H9 (cell line): ENCODE measurements at regions not wholly inside any gene's neighbourhood (a gene's known extent, or its start where the extent isn't known, plus 50 kb on each side); places are given as distances from the start of the nearest gene placed in this dataset.

Experiments used
- DNase-seq: peaks from one replicate; pipeline ENCODE4 v3.0.0-alpha.2; 2017
- H2AFZ ChIP-seq: one replicate; pipeline ENCODE4 v1.6.1; 2013; ENCODE audit warnings: mild to moderate bottlenecking, low read length, control low read depth, moderate library complexity
- H2AK5ac ChIP-seq: 2 replicates; pipeline ENCODE4 v1.6.1; 2013; ENCODE audit warnings: low read length, control low read depth, mixed read lengths; ENCODE audit not compliant: insufficient read length
- H2BK120ac ChIP-seq: one replicate; pipeline ENCODE4 v1.6.1; 2013; ENCODE audit warnings: low read depth, mild to moderate bottlenecking, low read length, control low read depth, inconsistent platforms; ENCODE audit not compliant: poor library complexity, severe bottlenecking
- H2BK12ac ChIP-seq: 2 replicates; pipeline ENCODE4 v1.6.1; 2013; ENCODE audit warnings: low read length, control low read depth, mixed read lengths, low read depth; ENCODE audit not compliant: insufficient read length
- H2BK15ac ChIP-seq: 2 replicates; pipeline ENCODE4 v1.6.1; 2013; ENCODE audit warnings: low read depth, low read length, control low read depth
- H2BK20ac ChIP-seq: one replicate; pipeline ENCODE4 v1.6.1; 2013; ENCODE audit warnings: low read depth, mild to moderate bottlenecking, low read length, control low read depth, inconsistent platforms; ENCODE audit not compliant: poor library complexity, severe bottlenecking
- H2BK5ac ChIP-seq: 2 replicates; pipeline ENCODE4 v1.6.1; 2013; ENCODE audit warnings: low read length, control low read depth, mixed read lengths; ENCODE audit not compliant: insufficient read length
- H3K14ac ChIP-seq: 2 replicates; pipeline ENCODE4 v1.6.1; 2013; ENCODE audit warnings: low read length, control low read depth; ENCODE audit not compliant: insufficient read depth
- H3K18ac ChIP-seq: 2 replicates; pipeline ENCODE4 v1.6.1; 2013; ENCODE audit warnings: low read depth, mild to moderate bottlenecking, mixed read lengths, low read length, control low read depth; ENCODE audit not compliant: insufficient read length
- H3K23ac ChIP-seq: 2 replicates; pipeline ENCODE4 v1.6.1; 2013; ENCODE audit warnings: low read length, control low read depth, mixed read lengths, low read depth; ENCODE audit not compliant: insufficient read length
- H3K23me2 ChIP-seq: 2 replicates; pipeline ENCODE4 v1.6.1; 2013; ENCODE audit warnings: low read depth, mild to moderate bottlenecking, mixed read lengths, low read length, control low read depth; ENCODE audit not compliant: insufficient read length, poor library complexity, severe bottlenecking
- H3K27ac ChIP-seq: 2 replicates; pipeline ENCODE4 v1.5.1; 2013; ENCODE audit warnings: low read length, control low read depth, mixed read lengths, low read depth; ENCODE audit not compliant: insufficient read length
- H3K27me3 ChIP-seq: 2 replicates; pipeline ENCODE4 v1.6.1; 2013; ENCODE audit warnings: low read length, control low read depth, inconsistent platforms; ENCODE audit not compliant: insufficient read depth
- H3K4ac ChIP-seq: 2 replicates; pipeline ENCODE4 v1.6.1; 2013; ENCODE audit warnings: low read depth, mild to moderate bottlenecking, control low read depth, inconsistent platforms, low read length, moderate library complexity
- H3K4me1 ChIP-seq: 2 replicates; pipeline ENCODE4 v1.6.1; 2013; ENCODE audit warnings: low read length, control low read depth, inconsistent platforms; ENCODE audit not compliant: insufficient read depth
- H3K4me2 ChIP-seq: 2 replicates; pipeline ENCODE4 v1.6.1; 2013; ENCODE audit warnings: low read length, control low read depth, mixed read lengths; ENCODE audit not compliant: insufficient read length, insufficient read depth
- H3K56ac ChIP-seq: 2 replicates; pipeline ENCODE4 v1.6.1; 2013; ENCODE audit warnings: low read depth, mild to moderate bottlenecking, mixed read lengths, low read length, control low read depth; ENCODE audit not compliant: insufficient read length
- H3K79me1 ChIP-seq: 2 replicates; pipeline ENCODE4 v1.6.1; 2013; ENCODE audit warnings: low read depth, mild to moderate bottlenecking, moderate library complexity, low read length, control low read depth, inconsistent platforms; ENCODE audit not compliant: insufficient read depth, poor library complexity, severe bottlenecking
- H3K79me2 ChIP-seq: 2 replicates; pipeline ENCODE4 v1.6.1; 2013; ENCODE audit warnings: low read length, control low read depth, inconsistent platforms; ENCODE audit not compliant: insufficient read depth
- H3K9ac ChIP-seq: 2 replicates; pipeline ENCODE4 v1.6.1; 2013; ENCODE audit warnings: low read length, control low read depth, mixed read lengths; ENCODE audit not compliant: insufficient read length; ENCODE audit errors: extremely low read depth
- H3K9me3 ChIP-seq: one replicate; pipeline ENCODE4 v1.6.1; 2013; ENCODE audit warnings: low read depth, low read length, inconsistent platforms; ENCODE audit not compliant: control insufficient read depth
- H3T11ph ChIP-seq: one replicate; pipeline ENCODE4 v1.6.1; 2013; ENCODE audit warnings: mild to moderate bottlenecking, low read length, control low read depth, inconsistent platforms
- H4K20me1 ChIP-seq: one replicate; pipeline ENCODE4 v1.6.1; 2013; ENCODE audit not compliant: control insufficient read depth, insufficient read length, insufficient read depth
- H4K5ac ChIP-seq: 2 replicates; pipeline ENCODE4 v1.6.1; 2013; ENCODE audit warnings: low read depth, mild to moderate bottlenecking, mixed read lengths, low read length, control low read depth; ENCODE audit not compliant: insufficient read length
- H4K8ac ChIP-seq: replicated peaks from 2 replicates; pipeline ENCODE4 v1.6.1; 2013; ENCODE audit warnings: low read length, control low read depth, mixed read lengths, low read depth; ENCODE audit not compliant: insufficient read length
- H4K91ac ChIP-seq: 2 replicates; pipeline ENCODE4 v1.6.1; 2013; ENCODE audit warnings: low read depth, mild to moderate bottlenecking, moderate library complexity, mixed read lengths, low read length, control low read depth; ENCODE audit not compliant: insufficient read length
- H3K27ac Mint-ChIP-seq, 3 experiments: 2 replicates in 2 of 3; 3 replicates in 1 of 3; pipeline ENCODE4 v1.8.0; 2020 to 2021; ENCODE audit warnings: mixed read lengths in 3 of 3, mild to moderate bottlenecking in 1 of 3, moderate library complexity in 1 of 3
- H3K27me3 Mint-ChIP-seq: 2 replicates; pipeline ENCODE4 v1.8.0; 2021; ENCODE audit warnings: low read depth, mild to moderate bottlenecking, moderate library complexity, mixed read lengths
- H3K36me3 Mint-ChIP-seq, 3 experiments: 2 replicates in 2 of 3; 3 replicates in 1 of 3; pipeline ENCODE4 v1.8.0; 2020 to 2021; ENCODE audit warnings: low read depth in 3 of 3, mixed read lengths in 3 of 3; ENCODE audit not compliant: insufficient read depth in 1 of 3
- H3K4me1 Mint-ChIP-seq, 2 experiments: 2 replicates each; pipeline ENCODE4 v1.8.0; 2020; ENCODE audit warnings: mixed read lengths in 2 of 2
- H3K4me3 Mint-ChIP-seq, 2 experiments: 2 replicates in 1 of 2; 3 replicates in 1 of 2; pipeline ENCODE4 v1.8.0; 2020 to 2021; ENCODE audit warnings: mild to moderate bottlenecking in 2 of 2, mixed read lengths in 2 of 2, moderate library complexity in 1 of 2
- H3K9me3 Mint-ChIP-seq, 2 experiments: 2 replicates in 1 of 2; 3 replicates in 1 of 2; pipeline ENCODE4 v1.8.0; 2020; ENCODE audit warnings: mild to moderate bottlenecking in 2 of 2, mixed read lengths in 2 of 2, moderate library complexity in 1 of 2
- CTCF ChIP-seq: fragments of 200-600 bp; sonication (generic); conservative IDR thresholded peaks from 3 replicates; pipeline ENCODE4 v1.8.0; 2021; ENCODE audit warnings: antibody characterized with exemption, mild to moderate bottlenecking
- WGBS: extraction: QIAGEN DNeasy Blood & Tissue Kit; methylation state at CpG from one replicate; pipeline ENCODE4 v1.1.7; 2013; ENCODE audit warnings: missing lambda C conversion rate, low lambda C conversion rate, mixed read lengths; ENCODE audit not compliant: insufficient read length; ENCODE audit errors: extremely low coverage; 5-methylcytosine and 5-hydroxymethylcytosine counted together

GRCh38 chr2:62425684-62426083, 80.3 kb downstream of the TMEM17 start:
- Histone ChIP-seq H3K27me3 (no peaks in the 10 kb centered on the region), H2BK5ac (no peak overlapping the region), H3K9ac (no peak overlapping the region), H4K20me1 (no peaks in the 10 kb centered on the region), H2BK20ac (no peak overlapping the region), H3K79me1 (no peaks in the 10 kb centered on the region), H2AK5ac (no peak overlapping the region), H3K9me3 (no peaks in the 10 kb centered on the region), H3K23me2 (no peaks in the 10 kb centered on the region), H3K4me2 (no peak overlapping the region), H2AFZ (no peak overlapping the region), H2BK12ac (no peak overlapping the region), H3K14ac (no peak overlapping the region), H3K56ac (no peak overlapping the region), H3K4me1 (no peaks in the 10 kb centered on the region), H3T11ph (no peak overlapping the region), H2BK15ac (no peak overlapping the region), H3K23ac (no peak overlapping the region), H4K91ac (no peak overlapping the region), H4K8ac (no peak overlapping the region), H4K5ac (no peak overlapping the region), H3K18ac (no peak overlapping the region), H3K4ac (no peak overlapping the region), H3K79me2 (no peaks in the 10 kb centered on the region), H2BK120ac (no peak overlapping the region), H3K27ac (no peak overlapping the region)
- DNase-seq, result no peak
- no peaks in the 10 kb centered on the region for H3K27me3 Mint-ChIP-seq
- peaks cover 0 to 4% (median 0%) of the 10 kb centered on the region in 3 experiments; a peak in 2 of 7 replicates for H3K36me3 Mint-ChIP-seq
- H3K9me3 Mint-ChIP-seq, result peaks cover 3 to 4% of the 10 kb centered on the region in 2 experiments
- H3K4me1 Mint-ChIP-seq, result peaks cover 0 to 2% of the 10 kb centered on the region in 2 experiments; a peak in 1 of 4 replicates
- H3K4me3 Mint-ChIP-seq, result no peak overlapping the region
- no CpG with 5 or more reads among the region's 5 CpGs for WGBS
- H3K27ac Mint-ChIP-seq, result no peak overlapping the region
- TF ChIP-seq CTCF, result no peak
